ENCODE measurements at regions not wholly inside any gene's neighbourhood (a gene's known extent, or its start where the extent isn't known, plus 50 kb on each side); places are given as distances from the start of the nearest gene placed in this dataset.
"Not testable (repeated sequence)": the region's sequence is repeated elsewhere in the genome, so short reads cannot be mapped to it uniquely, and the experiment has no call there.

DNA sequence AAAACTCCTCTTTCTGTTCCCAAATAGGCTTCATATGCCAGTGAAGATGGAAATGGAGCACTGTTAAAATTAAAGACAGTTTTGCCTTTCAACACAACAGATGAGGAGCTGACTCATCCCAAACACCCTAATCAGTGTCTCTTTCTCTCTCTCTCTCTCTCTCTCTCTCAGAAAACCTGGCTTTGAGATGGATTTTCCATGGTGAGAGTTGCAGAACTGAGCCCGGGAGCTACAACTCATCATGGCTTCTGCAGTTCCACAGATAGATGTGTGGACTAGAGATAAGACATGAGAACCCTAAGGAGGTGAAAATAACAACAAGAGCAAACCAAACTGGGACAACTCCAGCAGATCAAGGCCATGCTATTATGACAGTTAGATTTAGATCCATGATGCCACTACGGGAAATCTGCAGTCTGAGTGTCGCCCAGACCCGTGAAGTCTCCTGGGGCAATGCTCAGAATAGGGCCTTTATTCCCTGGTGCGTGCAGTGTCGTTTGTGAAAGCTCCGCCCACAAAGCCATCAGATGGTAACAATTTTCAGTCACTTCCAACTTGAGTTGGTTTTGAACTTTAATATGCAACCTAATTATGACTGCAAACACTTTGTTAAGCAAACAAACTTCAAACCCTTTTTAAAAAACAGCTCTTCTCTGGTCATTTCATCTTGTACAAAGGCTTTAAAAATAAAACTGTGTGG, 338.2 kb upstream of the PREP start:
- H3K9me3 Mint-ChIP-seq: no peaks in the 10 kb centered on the region
- no peaks in the 10 kb centered on the region for H3K36me3 Mint-ChIP-seq
- no peak overlapping the region for H3K4me3 Mint-ChIP-seq
- no peak overlapping the region for H3K27ac Mint-ChIP-seq
- peaks cover 4% of the 10 kb centered on the region for H3K4me1 Mint-ChIP-seq
- H3K27me3 Mint-ChIP-seq: peaks cover 3% of the 10 kb centered on the region

GRCh38 chr6:105739764-105740163, 336.9 kb upstream of the PREP start:
- Mint-ChIP-seq H3K9me3 (no peaks in the 10 kb centered on the region), H3K27ac (no peak overlapping the region), H3K36me3 (no peaks in the 10 kb centered on the region), H3K4me1 (peaks cover 4% of the 10 kb centered on the region), H3K4me3 (no peak overlapping the region), H3K27me3 (peaks cover 3% of the 10 kb centered on the region)

DNA sequence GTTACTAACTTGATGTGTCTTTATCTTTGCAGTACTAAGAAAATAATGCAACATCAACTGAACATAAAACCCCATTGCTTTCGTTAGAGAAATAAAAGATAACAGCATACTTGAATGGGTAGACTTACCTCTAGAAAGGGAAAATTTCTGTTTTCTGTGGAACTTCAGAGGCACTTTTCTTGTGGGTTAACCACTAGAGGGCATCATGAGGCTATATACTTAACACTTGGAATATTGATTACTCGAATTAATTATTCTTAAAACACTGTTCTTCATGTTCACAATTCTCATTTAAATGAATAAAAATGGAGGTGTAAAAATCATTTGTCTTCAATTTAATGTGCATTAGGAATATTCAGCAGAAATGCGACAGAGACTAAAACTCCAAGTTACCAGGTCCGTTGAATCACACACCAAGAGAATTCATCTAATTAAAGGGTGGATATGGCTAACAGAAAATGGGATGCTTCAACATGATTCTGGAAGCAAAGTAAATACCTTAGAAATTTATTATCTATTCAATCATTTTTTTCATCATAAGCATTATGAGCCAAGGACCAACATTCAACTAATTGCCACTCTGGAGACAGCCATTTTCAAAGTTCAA, 330.8 kb upstream of the PREP start:
- Mint-ChIP-seq H3K36me3 (no peaks in the 10 kb centered on the region), H3K27me3 (no peaks in the 10 kb centered on the region), H3K4me1 (no peaks in the 10 kb centered on the region), H3K27ac (no peak overlapping the region), H3K9me3 (no peaks in the 10 kb centered on the region), H3K4me3 (no peak overlapping the region)

DNA sequence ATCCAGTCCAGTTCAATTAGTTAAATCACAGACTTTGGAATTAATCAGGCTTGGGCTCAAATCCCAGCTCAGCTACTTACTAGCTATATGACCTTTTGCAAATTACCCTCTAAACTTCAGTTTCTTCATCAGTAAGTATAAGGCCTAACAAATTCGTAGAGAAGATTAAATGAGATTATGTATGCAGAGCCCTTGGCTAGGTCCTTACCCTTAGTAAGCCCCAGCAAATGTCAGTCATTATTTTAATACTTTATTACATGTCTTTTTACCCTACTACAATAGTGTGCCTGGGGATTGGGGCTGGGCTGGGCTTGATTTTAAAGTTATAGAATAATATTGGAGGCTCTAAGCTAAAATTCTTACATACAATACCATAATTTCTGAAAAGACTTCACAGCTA, 326.1 kb upstream of the PREP start:
- Mint-ChIP-seq H3K4me3 (no peak overlapping the region), H3K36me3 (no peaks in the 10 kb centered on the region), H3K4me1 (no peaks in the 10 kb centered on the region), H3K9me3 (no peaks in the 10 kb centered on the region), H3K27ac (no peak overlapping the region), H3K27me3 (no peaks in the 10 kb centered on the region)

DNA sequence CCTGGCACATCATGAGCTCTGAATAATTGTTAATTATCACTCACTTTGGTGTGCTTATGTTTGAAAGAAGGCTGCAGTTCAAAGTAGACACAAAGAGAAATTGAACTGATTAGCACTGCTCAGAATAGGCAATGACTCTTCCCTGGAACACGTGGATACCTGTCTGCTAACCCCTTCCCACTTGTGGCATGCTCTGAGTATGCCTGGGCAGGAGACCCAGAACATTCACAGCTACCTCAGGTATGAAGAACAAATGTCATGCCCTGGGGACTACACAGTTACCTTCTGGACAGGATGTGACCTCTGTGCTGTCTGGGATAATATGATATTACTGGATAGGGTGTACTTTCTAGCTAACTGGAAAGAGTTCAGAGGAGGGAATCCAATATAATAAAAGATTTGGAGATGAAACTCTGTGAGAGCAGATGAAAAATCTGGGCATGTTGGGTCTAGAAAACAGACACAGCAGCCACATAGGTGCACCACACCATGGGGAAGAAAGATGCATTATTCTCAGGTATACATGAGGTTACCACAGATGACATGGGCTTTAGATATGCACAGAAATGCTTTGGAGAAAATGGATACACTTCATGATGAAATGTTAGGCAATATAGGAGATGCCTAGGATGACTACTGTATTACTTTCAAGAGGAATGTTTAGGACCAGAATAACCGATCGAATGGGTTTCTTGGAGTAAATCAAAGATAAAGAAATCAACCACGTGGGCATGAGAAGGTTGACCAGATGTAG, 324.2 kb upstream of the PREP start:
- no peaks in the 10 kb centered on the region for H3K27me3 Mint-ChIP-seq
- no peaks in the 10 kb centered on the region for H3K4me1 Mint-ChIP-seq
- no peak overlapping the region for H3K27ac Mint-ChIP-seq
- H3K9me3 Mint-ChIP-seq: no peaks in the 10 kb centered on the region
- no peaks in the 10 kb centered on the region for H3K36me3 Mint-ChIP-seq
- no peak overlapping the region for H3K4me3 Mint-ChIP-seq

GRCh38 chr6:105714846-105715245, 312.0 kb upstream of the PREP start:
- Mint-ChIP-seq H3K4me1 (no peaks in the 10 kb centered on the region), H3K27me3 (peaks cover 8% of the 10 kb centered on the region), H3K9me3 (peaks cover 13% of the 10 kb centered on the region), H3K36me3 (peaks cover 9% of the 10 kb centered on the region), H3K4me3 (no peak overlapping the region), H3K27ac (no peak overlapping the region)

DNA sequence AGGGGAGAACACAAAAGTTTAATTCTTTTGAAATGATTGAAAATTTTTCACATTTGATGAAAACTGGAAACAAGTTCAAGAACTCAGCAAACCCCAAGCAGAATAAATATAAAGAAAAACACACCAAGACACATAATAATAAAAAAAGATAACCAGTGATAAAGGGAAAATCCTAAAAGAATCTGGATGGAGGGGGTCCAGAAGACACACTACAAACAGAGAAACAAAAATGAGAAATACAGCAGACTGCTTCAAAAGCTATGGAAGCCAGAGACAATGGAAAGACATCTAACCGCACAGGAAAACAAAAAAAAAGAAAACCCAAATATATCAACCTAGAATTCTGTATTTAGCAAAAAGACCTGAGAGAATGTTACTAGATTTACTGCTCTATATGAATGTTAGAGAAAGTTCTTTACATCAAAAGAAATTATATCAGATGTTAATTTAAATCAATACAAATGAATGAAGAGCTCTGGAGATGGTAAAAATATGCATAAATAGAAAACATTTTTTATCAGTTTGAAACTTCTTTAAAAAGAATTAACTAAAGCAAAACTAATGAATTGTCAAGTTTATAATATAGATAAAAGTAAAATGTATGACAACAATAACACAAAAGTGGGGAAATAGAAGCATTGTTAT, 310.7 kb upstream of the PREP start:
- H3K4me1 Mint-ChIP-seq: no peaks in the 10 kb centered on the region
- peaks cover 8% of the 10 kb centered on the region for H3K27me3 Mint-ChIP-seq
- H3K36me3 Mint-ChIP-seq: peaks cover 9% of the 10 kb centered on the region
- peak overlapping the region; percentile 15 for H3K27ac Mint-ChIP-seq
- peaks cover 13% of the 10 kb centered on the region for H3K9me3 Mint-ChIP-seq
- no peak overlapping the region for H3K4me3 Mint-ChIP-seq

DNA sequence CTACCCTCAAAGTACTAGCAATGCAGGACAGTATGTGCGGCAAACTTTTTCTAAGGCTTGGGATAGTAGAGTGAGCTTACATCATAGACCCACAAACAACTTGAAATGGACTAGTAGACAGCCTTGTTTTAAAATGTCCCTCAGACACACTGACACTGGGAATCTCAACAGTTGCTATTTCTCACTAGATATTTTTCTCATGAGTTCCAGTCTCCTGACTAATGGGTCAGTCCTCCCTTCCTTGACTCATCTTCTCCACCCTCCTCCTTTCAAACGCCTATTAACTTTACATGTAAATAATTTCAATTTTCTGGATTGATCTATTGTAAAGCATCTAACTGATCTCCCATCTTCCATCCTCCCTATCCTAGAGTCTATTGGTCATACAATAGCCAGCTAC, 308.3 kb upstream of the PREP start:
- no peak overlapping the region for H3K4me3 Mint-ChIP-seq
- H3K9me3 Mint-ChIP-seq: peaks cover 13% of the 10 kb centered on the region
- peaks cover 9% of the 10 kb centered on the region for H3K36me3 Mint-ChIP-seq
- H3K27ac Mint-ChIP-seq: no peak overlapping the region
- peaks cover 6% of the 10 kb centered on the region for H3K27me3 Mint-ChIP-seq
- no peaks in the 10 kb centered on the region for H3K4me1 Mint-ChIP-seq

- Mint-ChIP-seq H3K4me1 (no peaks in the 10 kb centered on the region), H3K4me3 (no peak overlapping the region), H3K27ac (no peak overlapping the region), H3K9me3 (no peaks in the 10 kb centered on the region), H3K27me3 (no peaks in the 10 kb centered on the region), H3K36me3 (peaks cover 5% of the 10 kb centered on the region)
Observed at GRCh38 chr6:105705608-105706007, 302.7 kb upstream of the PREP start.

- H3K9me3 Mint-ChIP-seq: no peaks in the 10 kb centered on the region
- no peak overlapping the region for H3K4me3 Mint-ChIP-seq
- no peaks in the 10 kb centered on the region for H3K36me3 Mint-ChIP-seq
- H3K27ac Mint-ChIP-seq: no peak overlapping the region
- no peaks in the 10 kb centered on the region for H3K4me1 Mint-ChIP-seq
- H3K27me3 Mint-ChIP-seq: peaks cover 9% of the 10 kb centered on the region
Observed at GRCh38 chr6:105695461-105695860, 292.6 kb upstream of the PREP start.

- H3K4me3 Mint-ChIP-seq: no peak overlapping the region
- peaks cover 3% of the 10 kb centered on the region for H3K36me3 Mint-ChIP-seq
- H3K27me3 Mint-ChIP-seq: peaks cover 15% of the 10 kb centered on the region
- peaks cover 2% of the 10 kb centered on the region for H3K9me3 Mint-ChIP-seq
- no peaks in the 10 kb centered on the region for H3K4me1 Mint-ChIP-seq
- H3K27ac Mint-ChIP-seq: no peak overlapping the region
Observed at GRCh38 chr6:105692613-105693215, 289.8 kb upstream of the PREP start.

GRCh38 chr6:105691971-105692370, 289.1 kb upstream of the PREP start:
- Mint-ChIP-seq H3K9me3 (peaks cover 10% of the 10 kb centered on the region), H3K4me1 (no peaks in the 10 kb centered on the region), H3K27ac (no peak overlapping the region), H3K4me3 (no peak overlapping the region), H3K27me3 (peaks cover 19% of the 10 kb centered on the region), H3K36me3 (peaks cover 3% of the 10 kb centered on the region)

DNA sequence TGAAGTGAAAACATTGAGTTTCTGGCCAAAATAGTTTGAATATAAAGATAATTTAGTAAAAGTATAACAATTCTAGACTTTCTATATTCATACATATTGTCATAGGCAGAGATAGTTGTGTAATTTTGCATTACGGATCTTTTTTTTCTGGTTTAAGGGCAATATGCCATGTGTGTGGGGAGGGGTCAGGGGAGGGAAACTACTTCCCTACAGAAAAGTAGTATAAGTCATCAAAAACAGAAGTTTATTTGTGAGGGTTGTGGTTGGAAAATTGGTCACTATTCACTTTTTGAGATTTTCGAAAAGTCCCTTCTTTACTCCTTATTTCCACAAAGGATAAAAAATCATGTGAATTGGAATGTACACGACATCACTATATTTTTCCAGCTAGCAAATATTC, 288.2 kb upstream of the PREP start:
- H3K4me1 Mint-ChIP-seq: no peaks in the 10 kb centered on the region
- H3K27ac Mint-ChIP-seq: no peak overlapping the region
- H3K9me3 Mint-ChIP-seq: peaks cover 17% of the 10 kb centered on the region
- peaks cover 3% of the 10 kb centered on the region for H3K36me3 Mint-ChIP-seq
- no peak overlapping the region for H3K4me3 Mint-ChIP-seq
- peaks cover 21% of the 10 kb centered on the region for H3K27me3 Mint-ChIP-seq

DNA sequence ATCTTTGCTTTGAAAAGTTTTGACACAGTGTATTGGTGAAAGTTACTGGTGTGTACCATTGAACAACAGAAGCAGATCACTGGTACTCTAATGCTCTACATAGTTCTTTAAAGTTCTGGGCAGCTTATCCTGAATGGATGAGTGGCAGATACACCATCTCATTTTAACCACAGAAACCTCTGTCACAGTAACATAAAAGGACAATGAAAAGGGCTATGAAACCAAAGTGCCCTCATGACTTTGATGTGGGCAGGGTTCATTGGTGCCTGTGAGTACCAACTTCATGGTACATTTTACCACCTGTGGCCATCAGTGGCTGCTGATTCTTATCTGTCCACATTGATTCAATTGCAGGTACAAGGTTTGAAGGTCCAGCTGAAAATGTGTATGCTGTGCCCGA, 285.7 kb upstream of the PREP start:
- Mint-ChIP-seq H3K4me1 (no peaks in the 10 kb centered on the region), H3K36me3 (peaks cover 3% of the 10 kb centered on the region), H3K27me3 (peaks cover 21% of the 10 kb centered on the region), H3K4me3 (no peak overlapping the region), H3K27ac (no peak overlapping the region), H3K9me3 (peaks cover 17% of the 10 kb centered on the region)

- not testable (repeated sequence) for H3K36me3 Mint-ChIP-seq, H3K4me3 Mint-ChIP-seq, H3K4me1 Mint-ChIP-seq, H3K27ac Mint-ChIP-seq
- H3K9me3 Mint-ChIP-seq: peaks cover 18% of the 10 kb centered on the region
- H3K27me3 Mint-ChIP-seq: peaks cover 17% of the 10 kb centered on the region
Observed at GRCh38 chr6:105686793-105687192, 283.9 kb upstream of the PREP start.

Data from activated naive CD4-positive, alpha-beta T cell treated with anti-CD3 and anti-CD28 coated beads, Interleukin-2, amount 50 U/mL, for 24 hours (primary cell).